B cell (primary cell): ENCODE measurements at regions not wholly inside any gene's neighbourhood (a gene's known extent, or its start where the extent isn't known, plus 50 kb on each side); places are given as distances from the start of the nearest gene placed in this dataset.

Source experiments
- ATAC-seq: fragments of 200-7000 bp; cut with Tn5 transposase; one replicate; pipeline ENCODE4 v1.10.0; 2021; ENCODE audit warnings: low read depth, mild to moderate bottlenecking, moderate number of reproducible peaks, moderate library complexity
- CTCF ChIA-PET: fragments of 350-600 bp; sonication (Branson Sonifier 250); formaldehyde crosslinking; loops from one replicate; lab custom pipeline; 2021; ENCODE audit warnings: antibody characterized with exemption, inconsistent platforms; lab: Charles Lee
- POLR2A ChIA-PET: fragments of 350-600 bp; sonication (Branson Sonifier 250); formaldehyde crosslinking; loops from one replicate; lab custom pipeline; 2021; ENCODE audit warnings: antibody characterized with exemption; lab: Charles Lee
- DNase-seq: peaks from one replicate; pipeline ENCODE4 v3.0.0; 2013
- H2AFZ ChIP-seq: 2 replicates; pipeline ENCODE4 v1.6.1; 2012; ENCODE audit warnings: mild to moderate bottlenecking, low read depth, low read length; ENCODE audit not compliant: insufficient read depth, poor library complexity, severe bottlenecking
- H3K27ac ChIP-seq, 2 donors: 1 replicate in 1 of 2; 2 replicates in 1 of 2; pipeline ENCODE4 v1.5.1; 2012 to 2013; ENCODE audit warnings: low read length in 2 of 2, mild to moderate bottlenecking in 2 of 2, moderate library complexity in 1 of 2
- H3K27me3 ChIP-seq, 4 experiments: fragments of 200-600 bp in 1 of 4; sonication (generic) in 1 of 4; replicated peaks in 1 of 4; 1 replicate in 2 of 4; 2 replicates in 2 of 4; pipeline versions ENCODE4 v1.6.1 to v1.7.0; 2013 to 2016; ENCODE audit warnings: low read length in 3 of 4, mild to moderate bottlenecking in 2 of 4, mixed read lengths in 1 of 4, moderate library complexity in 1 of 4; ENCODE audit not compliant: insufficient read depth in 4 of 4, control insufficient read depth in 3 of 4; ENCODE audit errors: control extremely low read depth in 1 of 4
- H3K36me3 ChIP-seq, 2 experiments: replicated peaks in 1 of 2; 1 replicate in 1 of 2; 2 replicates in 1 of 2; pipeline versions ENCODE4 v1.6.1 to v1.7.1; 2013; ENCODE audit warnings: low read length in 1 of 2; ENCODE audit not compliant: insufficient read depth in 2 of 2, control insufficient read depth in 1 of 2; ENCODE audit errors: control extremely low read depth in 1 of 2, extremely low read depth in 1 of 2
- H3K4me1 ChIP-seq, 2 donors: fragments of 200-600 bp in 1 of 2; sonication (generic) in 1 of 2; 1 replicate in 1 of 2; 2 replicates in 1 of 2; pipeline versions ENCODE4 v1.5.1 to v1.6.1; 2013 to 2017; ENCODE audit warnings: low read length in 2 of 2; ENCODE audit not compliant: control insufficient read depth in 2 of 2, insufficient read depth in 2 of 2
- H3K4me2 ChIP-seq: replicated peaks from 2 replicates; pipeline ENCODE3; 2012; ENCODE audit warnings: mild to moderate bottlenecking, low read depth, low read length; ENCODE audit not compliant: poor library complexity, severe bottlenecking
- H3K4me3 ChIP-seq, 5 experiments: fragments of 200-600 bp in 1 of 5; sonication (generic) in 1 of 5; 1 replicate in 3 of 5; 2 replicates in 2 of 5; pipeline versions ENCODE4 v1.5.1 to v1.7.0; 2011 to 2016; ENCODE audit warnings: low read length in 4 of 5, mild to moderate bottlenecking in 4 of 5, low read depth in 2 of 5, control low read depth in 1 of 5, moderate library complexity in 1 of 5; ENCODE audit not compliant: insufficient read depth in 1 of 5; ENCODE audit errors: control extremely low read depth in 1 of 5, extremely low read depth in 1 of 5
- H3K79me2 ChIP-seq: fragments of 200-600 bp; sonication (generic); one replicate; pipeline ENCODE4 v1.6.0; 2016; ENCODE audit warnings: low read length; ENCODE audit not compliant: control insufficient read depth, insufficient read depth
- H3K9ac ChIP-seq: fragments of 200-600 bp; sonication (generic); 2 replicates; pipeline ENCODE4 v1.6.1; 2017; ENCODE audit warnings: mild to moderate bottlenecking, low read length, moderate library complexity
- H3K9me3 ChIP-seq, 3 donors: one replicate each; pipeline versions ENCODE4 v1.6.1 to v1.7.1; 2013; ENCODE audit warnings: low read length in 2 of 3; ENCODE audit not compliant: control insufficient read depth in 2 of 3, insufficient read depth in 1 of 3; ENCODE audit errors: control extremely low read depth in 1 of 3
- H4K20me1 ChIP-seq: 2 replicates; pipeline ENCODE4 v1.6.0; 2012; ENCODE audit warnings: mild to moderate bottlenecking, low read length; ENCODE audit not compliant: insufficient read depth, control insufficient read depth, poor library complexity, severe bottlenecking
- H3K27ac Mint-ChIP-seq: one replicate; pipeline ENCODE4 v1.8.0; 2021; ENCODE audit warnings: mixed read lengths
- H3K27me3 Mint-ChIP-seq: one replicate; pipeline ENCODE4 v1.8.0; 2021; ENCODE audit warnings: mixed read lengths
- H3K4me1 Mint-ChIP-seq: one replicate; pipeline ENCODE4 v1.8.0; 2021; ENCODE audit warnings: mixed read lengths
- H3K4me3 Mint-ChIP-seq: one replicate; pipeline ENCODE4 v1.8.0; 2021; ENCODE audit warnings: mixed read lengths
- H3K9me3 Mint-ChIP-seq: one replicate; pipeline ENCODE4 v1.8.0; 2022; ENCODE audit warnings: mixed read lengths; ENCODE audit not compliant: insufficient read depth
- CTCF ChIP-seq: fragments of 200-600 bp; IDR thresholded peaks from one replicate; pipeline ENCODE4 v1.8.0; 2022; ENCODE audit warnings: antibody characterized with exemption, mild to moderate bottlenecking
- EZH2 ChIP-seq: IDR thresholded peaks from 2 replicates; pipeline ENCODE4 v1.6.1; 2012; ENCODE audit warnings: borderline replicate concordance, low read depth, mild to moderate bottlenecking, moderate library complexity, low read length; ENCODE audit not compliant: insufficient read depth, poor library complexity, severe bottlenecking
- WGBS: methylation state at CpG from one replicate; pipeline ENCODE4 v1.1.5; 2013; ENCODE audit warnings: missing lambda C conversion rate; ENCODE audit not compliant: insufficient coverage; 5-methylcytosine and 5-hydroxymethylcytosine counted together
- intact Hi-C: fragments of 100-400 bp; cut with micrococcal nuclease; formaldehyde crosslinking; loops from one replicate; pipeline ENCODE4 v1.10.0; 2022

GRCh38 chr2:225136552-225136951, 94.3 kb upstream of the DOCK10 start:
- Histone ChIP-seq H4K20me1 (no peaks in the 10 kb centered on the region), H3K9ac (no peak overlapping the region), H3K36me3 (no peaks in the 10 kb centered on the region), H3K4me2 (no peak overlapping the region), H3K79me2 (no peaks in the 10 kb centered on the region), H3K9me3 (no peaks in the 10 kb centered on the region), H3K27me3 (no peaks in the 10 kb centered on the region), H3K27ac (no peak overlapping the region), H3K4me3 (no peak overlapping the region), H3K4me1 (no peaks in the 10 kb centered on the region), H2AFZ (no peak overlapping the region)
- TF ChIP-seq CTCF (no peak), EZH2 (no peak)
- Mint-ChIP-seq H3K27me3 (peaks cover 27% of the 10 kb centered on the region), H3K9me3 (no peaks in the 10 kb centered on the region), H3K4me3 (no peak overlapping the region), H3K27ac (no peak overlapping the region), H3K4me1 (no peaks in the 10 kb centered on the region)
- CTCF ChIA-PET: no interaction called here
- intact Hi-C loops: no loop called here
- ATAC-seq (no peak), DNase-seq (no peak)
- 100% methylated on average over 1 of the region's 1 CpG for WGBS
- POLR2A ChIA-PET: no interaction called here

- no peak overlapping the region for H3K27ac ChIP-seq
- no peaks in the 10 kb centered on the region for H3K4me1 ChIP-seq
- TF ChIP-seq CTCF (no peak), EZH2 (no peak)
- H3K4me3 Mint-ChIP-seq: no peak overlapping the region
- no peak overlapping the region for H2AFZ ChIP-seq
- intact Hi-C loops: no loop called here
- H4K20me1 ChIP-seq: no peaks in the 10 kb centered on the region
- no peaks in the 10 kb centered on the region for H3K79me2 ChIP-seq
- H3K27me3 Mint-ChIP-seq: peaks cover 39% of the 10 kb centered on the region
- no peaks in the 10 kb centered on the region for H3K9me3 Mint-ChIP-seq
- no peaks in the 10 kb centered on the region for H3K9me3 ChIP-seq
- no peaks in the 10 kb centered on the region for H3K27me3 ChIP-seq
- H3K27ac Mint-ChIP-seq: no peak overlapping the region
- no peak for ATAC-seq
- no peak overlapping the region for H3K4me2 ChIP-seq
- H3K4me3 ChIP-seq: no peak overlapping the region
- no CpG with 5 or more reads among the region's 4 CpGs for WGBS
- CTCF ChIA-PET: interaction anchor here (0.6 to 1.4 kb wide), 2 partner anchors 10 to 485 kb away, joined by 3 to 4 read pairs; no protein-coding TSS in a partner anchor
- no peaks in the 10 kb centered on the region for H3K36me3 ChIP-seq
- POLR2A ChIA-PET: no interaction called here
- no peak overlapping the region for H3K9ac ChIP-seq
- DNase-seq: no peak
- no peaks in the 10 kb centered on the region for H3K4me1 Mint-ChIP-seq
Measured at GRCh38 chr2:225131898-225132297, 89.6 kb upstream of the DOCK10 start.
